ENCODE measurements at regions not wholly inside any gene's neighbourhood (a gene's known extent, or its start where the extent isn't known, plus 50 kb on each side); places are given as distances from the start of the nearest gene placed in this dataset.
"Not testable (repeated sequence)": the region's sequence is repeated elsewhere in the genome, so short reads cannot be mapped to it uniquely, and the experiment has no call there.

DNA sequence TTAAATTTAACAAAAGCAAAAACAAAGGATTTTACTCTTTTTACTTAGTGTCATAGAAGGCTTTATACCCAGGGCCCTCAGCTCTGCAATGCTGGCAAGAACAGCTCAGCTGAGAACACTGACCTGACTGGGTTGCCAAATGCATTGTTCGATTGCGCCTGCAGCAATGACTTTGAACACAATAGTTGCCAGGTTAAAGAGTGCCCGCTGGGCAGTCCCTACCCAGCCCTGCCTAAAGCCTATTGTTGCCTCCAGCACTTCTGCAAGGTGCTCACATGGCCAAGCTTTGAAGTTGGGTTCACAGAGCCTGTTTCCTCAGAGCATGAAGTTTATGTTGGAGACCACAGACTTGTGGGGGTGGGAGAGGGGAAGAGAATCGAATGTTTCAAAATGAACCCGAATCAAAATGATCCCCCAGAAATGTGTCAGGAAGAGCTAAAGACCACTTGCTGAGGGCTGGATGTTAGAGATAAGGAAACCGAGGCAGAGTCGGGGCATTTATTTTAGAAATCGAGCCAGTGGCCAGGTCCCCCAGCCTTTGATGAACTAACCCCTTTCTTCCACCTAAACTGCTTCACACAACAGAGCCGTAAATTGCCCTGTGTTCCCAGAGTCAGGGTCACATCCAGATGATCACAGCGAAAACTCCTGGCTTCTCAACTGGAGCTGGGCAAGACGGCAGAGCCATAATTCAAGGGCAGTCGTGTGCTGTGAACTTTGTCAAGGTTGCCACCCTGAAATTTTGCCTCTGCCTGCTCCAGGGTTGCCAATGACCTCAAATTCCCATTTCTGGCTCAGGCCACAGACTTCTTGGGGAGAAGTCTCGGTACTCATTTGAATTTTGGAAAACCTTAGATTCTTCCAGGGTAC, 55.0 kb downstream of the FOXA2 start:
- no peak for DNase-seq

DNA sequence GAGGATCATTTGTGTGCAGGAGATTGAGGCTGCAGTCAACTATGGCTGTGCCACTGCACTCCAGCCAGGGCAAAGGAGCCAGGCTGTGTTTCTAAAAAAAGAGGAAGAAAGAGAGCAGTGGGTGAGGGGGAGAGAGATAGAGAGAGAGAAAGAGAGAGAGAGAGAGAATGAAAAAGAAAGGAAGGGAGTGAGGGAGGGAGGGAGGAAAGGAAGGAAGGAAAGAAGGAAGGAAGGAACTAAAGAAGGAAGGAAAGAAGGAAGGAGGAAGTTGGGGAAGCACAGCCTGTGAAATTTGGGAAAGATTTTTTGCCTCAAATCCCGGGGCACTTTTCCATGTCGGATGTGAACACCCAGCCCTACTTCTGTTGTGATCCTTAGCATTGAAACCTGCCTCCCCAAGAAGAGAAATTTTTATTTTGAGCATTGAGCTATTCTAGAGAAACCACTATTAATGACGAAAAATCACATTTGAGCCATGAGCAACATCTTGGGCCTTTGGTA, 57.8 kb downstream of the FOXA2 start:
- DNase-seq, result no peak

DNA sequence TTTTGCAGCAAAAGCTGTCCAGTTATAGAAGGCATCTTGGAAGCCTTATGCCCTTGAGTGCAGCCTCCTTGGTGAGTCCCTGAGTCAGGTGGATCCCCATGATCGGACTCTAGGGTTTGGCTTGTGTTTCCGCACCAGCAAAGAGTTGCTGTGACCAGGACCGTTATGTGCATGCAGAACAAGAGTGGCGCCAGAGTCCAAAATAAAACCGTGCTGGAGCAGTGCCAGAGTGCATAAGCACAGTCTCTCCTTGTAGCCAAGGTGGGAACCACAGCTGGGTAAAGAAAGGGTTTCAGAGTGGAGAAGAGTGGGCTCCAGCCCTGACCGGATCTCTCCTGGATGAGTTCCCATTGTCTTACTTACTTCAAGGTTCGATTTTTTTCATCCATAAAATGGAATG, 58.6 kb downstream of the FOXA2 start:
- DNase-seq, result no peak

DNA sequence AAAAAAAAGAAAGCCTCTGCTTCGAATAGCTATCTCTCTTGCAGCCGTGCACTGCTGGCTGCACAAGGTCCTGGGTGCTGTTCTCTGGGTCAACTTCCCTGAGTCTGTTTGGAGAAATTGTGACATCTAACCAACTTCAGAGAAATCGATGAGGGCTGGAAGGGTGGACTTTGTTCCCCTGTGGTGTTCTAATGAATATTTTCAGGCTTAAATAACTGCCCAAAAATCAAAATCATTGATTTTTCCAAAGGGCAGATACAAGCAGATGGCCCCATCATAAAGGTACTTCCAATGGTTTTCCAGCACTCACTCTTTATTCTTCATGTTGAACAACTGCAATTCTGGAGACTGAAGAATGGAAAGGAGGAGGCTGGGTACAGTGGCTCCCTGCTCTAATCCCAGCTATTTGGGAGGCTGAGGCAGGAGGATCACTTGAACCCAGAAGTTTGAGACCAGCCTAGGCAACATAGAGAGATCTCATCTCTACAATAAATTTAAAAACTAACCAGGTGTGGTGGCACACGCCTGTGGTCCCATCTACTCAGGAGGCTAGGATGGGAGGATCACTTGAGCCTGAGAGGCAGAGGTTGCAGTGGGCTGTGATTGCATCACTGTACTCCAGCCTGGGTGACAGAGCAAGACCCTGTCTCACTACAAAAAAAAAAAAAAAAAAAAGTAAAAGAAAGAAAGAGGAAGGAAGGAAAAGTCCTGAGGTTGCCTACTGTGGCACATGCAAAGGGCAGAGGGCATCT, 59.1 kb downstream of the FOXA2 start:
- no peak for DNase-seq

DNA sequence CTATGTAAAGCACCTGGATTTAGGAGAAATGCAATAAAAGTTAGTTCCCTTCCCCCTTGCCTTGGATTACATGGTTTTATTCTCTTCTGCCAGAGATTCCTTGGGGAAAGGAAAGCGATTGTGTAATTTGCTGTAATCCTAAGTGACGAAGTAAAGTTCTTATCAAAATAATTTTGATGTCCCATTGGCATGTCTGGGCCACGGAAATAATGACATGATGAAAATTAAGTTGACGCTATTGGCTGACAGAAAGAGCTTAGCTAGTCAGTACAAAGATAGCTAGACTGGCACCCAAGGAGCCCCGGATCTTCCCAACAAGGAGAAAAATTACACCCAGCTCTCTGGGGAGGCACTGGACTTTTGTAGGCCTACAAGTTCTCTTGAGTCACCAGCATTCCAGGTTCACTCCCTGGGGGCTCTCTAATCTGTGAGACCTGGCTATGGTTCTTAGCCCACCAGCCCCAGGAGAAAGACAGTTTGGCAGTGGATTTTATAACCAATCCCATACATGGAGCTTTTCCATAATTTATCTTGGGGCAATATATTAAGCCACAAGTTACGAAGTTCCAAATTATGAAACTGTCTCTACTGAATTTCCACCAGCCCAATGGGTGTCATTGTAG, 59.9 kb downstream of the FOXA2 start:
- no peak for DNase-seq

DNA sequence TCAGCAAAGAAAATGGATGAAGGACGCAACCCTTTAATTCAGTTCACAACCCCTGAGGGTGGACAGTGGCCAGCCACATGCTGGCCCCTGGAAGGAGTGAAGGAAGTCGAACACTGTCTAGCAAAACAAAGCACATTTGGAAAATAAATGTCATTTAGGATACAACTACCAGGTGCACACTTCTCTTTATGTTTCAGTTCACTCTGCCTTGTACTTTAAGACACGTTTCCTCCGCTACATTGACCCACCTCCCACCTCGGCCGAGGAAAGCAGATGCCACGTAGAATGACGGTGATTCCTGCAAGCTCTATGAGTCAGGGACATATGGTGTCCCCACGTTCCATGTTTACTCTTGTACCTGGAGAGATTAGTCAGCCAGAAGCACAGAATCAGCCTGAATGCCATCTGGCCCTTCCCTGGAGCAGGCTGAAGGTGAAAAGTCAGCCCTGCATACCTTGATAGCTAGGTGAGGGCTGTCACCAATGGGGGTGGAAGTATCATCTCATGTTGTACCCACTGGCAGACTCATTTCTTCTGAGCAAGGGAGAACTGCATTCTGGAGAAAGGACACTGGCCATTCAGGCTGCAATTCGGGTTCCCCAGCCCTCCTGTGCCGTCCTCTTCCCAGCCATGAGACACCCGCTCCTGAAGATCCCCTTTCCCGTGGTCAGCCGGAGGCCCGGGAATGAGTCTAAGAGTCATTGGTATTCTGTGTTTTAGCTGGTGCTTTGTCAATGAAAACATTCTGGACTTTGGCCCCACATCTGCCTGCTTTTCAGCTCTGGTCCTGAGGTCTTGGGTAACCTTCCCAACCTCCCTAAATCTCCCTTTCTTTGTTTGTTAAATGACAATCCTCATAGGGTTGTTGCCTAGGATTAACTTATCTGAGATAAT, 60.6 kb downstream of the FOXA2 start:
- DNase-seq, result no peak

DNA sequence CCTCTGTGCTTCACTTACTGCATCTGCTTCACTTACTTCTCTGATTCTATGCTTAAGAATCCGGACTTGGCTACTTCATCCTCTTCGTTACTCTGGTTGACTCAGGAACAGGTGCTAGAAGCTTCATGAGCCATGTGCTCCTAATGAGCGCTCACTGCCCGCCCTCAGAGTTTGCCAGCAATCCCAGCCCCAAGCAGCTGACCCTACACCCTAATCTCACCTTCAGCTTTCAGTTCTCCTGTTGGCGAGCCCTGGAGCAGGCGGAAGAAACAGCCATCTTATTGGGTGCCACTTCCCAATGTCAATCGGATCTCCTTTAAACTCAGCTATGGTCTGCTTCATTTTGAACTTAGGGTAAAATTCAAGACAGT, 61.3 kb downstream of the FOXA2 start:
- no peak for DNase-seq

DNA sequence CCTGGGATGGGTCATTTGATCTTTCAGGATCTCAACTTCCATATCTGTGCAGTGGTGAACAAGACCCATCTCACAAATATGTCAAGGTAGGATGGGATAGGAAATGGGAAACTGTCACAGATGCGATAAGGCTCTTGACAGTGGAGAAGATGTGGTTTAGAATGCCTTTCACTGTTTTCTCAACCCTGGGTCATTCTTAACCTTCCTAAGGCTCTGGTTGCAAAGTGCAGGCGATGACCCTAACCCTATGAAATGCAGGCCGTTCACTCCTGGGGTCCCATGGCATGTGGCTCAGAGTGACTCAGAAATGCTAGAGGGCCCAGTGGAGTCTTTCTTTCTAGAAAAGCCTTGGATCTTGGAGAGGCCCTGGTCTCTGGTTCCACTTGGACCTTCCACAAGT, 61.7 kb downstream of the FOXA2 start:
- DNase-seq, result no peak

DNA sequence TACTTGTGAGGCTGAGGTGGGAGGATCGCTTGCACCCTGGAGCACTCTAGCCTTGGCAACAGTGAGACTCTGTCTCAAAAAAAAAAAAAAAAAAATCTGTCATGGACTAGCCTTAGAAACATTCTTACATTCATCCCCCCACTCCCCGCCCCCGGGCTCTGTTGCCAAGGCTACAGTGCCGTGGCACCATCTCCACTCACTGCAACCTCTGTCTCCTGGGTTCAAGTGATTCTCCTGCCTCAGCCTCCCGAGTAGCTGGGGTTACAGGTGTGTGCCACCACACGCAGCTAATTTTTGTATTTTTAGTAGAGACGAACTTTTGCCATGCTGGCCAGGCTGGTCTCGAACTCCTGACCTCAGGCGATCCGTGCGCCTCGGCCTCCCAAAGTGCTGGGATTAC, 62.4 kb downstream of the FOXA2 start:
- not testable (repeated sequence) for DNase-seq

DNA sequence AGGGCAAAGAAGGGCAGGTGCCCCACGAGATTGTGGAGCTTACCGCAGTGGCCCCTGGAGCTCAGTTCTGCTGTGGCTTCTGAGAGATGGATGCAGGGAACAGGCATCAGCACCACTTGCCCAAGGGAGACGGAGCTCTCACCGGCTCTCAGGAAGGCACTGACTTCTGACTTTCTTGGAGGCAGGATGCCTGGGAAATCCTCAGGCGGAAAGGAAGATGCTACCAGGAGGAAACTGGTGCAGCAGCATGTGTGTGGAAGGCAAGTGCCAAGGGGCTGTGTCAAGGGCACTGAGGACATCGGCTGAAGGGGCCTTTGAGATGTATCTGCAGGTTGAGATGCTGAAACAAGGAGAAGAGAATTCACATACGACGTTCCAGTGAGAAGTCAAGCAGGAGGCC, 64.0 kb downstream of the FOXA2 start:
- DNase-seq, result no peak

DNA sequence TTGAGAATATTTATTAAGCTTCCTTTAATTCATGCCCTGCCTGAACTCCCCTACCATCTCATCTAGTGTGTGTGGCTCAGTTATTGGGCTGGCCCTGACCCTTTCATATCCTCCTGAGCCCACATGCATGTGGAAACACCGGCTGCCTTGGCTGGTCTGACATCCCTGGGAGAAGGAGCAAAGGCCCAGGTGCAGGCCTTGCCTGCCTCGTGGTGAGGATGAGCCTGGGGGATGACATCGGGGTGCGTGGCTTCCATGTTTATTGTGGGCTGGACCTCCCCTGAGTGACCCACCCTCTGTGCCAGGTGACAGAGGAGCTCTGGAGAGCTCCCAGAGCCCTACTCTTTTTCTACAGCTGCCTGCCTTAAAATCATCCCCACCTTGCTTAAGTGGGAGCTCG, 69.1 kb downstream of the FOXA2 start:
- DNase-seq, result no peak

DNA sequence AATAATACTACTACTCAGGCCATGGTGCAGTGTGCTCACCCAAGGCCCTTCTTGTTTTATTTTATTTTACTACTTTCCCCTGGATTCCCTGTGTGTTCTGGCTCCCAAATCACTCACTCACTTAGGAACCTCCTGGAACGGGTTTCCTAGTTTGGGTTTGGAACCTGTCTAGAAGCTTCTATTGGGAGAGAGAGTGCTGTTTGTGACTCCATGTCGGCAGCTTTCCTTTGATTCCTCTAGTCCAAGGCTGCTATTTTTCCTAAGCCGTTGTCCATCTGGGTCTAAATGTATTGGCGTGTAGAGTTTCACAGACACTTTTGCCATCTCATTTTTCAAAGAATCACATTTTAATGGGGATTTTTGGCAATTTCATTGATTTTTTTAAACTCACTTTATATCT, 70.8 kb downstream of the FOXA2 start:
- no peak for DNase-seq

DNA sequence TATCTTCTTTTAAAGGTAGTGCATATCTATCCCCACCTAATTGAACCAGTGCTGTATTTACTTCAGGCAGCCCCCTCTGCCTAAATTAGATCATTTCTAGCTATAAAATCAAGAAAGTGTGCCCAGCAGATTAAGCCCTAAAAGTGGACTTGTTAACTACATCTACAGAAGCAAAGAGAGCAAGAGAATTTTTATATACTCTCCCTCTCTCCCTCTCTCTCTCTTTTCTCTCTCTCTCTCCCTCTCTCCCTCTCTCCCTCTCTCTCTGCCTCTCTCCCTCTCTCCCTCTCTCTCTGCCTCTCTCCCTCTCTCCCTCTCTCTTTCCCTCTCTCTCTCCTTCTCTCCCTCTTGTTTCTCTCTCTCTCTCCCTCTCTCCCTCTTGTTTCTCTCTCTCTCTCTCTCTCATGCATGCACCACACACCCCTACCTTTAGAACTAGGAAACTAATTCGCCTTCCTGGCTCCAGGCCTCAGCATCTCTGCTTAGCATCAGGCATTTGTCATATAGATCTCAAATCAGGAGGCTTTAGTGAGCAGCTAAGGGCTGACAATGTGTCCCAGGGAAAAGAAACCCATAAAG, 71.4 kb downstream of the FOXA2 start:
- no peak for DNase-seq

DNA sequence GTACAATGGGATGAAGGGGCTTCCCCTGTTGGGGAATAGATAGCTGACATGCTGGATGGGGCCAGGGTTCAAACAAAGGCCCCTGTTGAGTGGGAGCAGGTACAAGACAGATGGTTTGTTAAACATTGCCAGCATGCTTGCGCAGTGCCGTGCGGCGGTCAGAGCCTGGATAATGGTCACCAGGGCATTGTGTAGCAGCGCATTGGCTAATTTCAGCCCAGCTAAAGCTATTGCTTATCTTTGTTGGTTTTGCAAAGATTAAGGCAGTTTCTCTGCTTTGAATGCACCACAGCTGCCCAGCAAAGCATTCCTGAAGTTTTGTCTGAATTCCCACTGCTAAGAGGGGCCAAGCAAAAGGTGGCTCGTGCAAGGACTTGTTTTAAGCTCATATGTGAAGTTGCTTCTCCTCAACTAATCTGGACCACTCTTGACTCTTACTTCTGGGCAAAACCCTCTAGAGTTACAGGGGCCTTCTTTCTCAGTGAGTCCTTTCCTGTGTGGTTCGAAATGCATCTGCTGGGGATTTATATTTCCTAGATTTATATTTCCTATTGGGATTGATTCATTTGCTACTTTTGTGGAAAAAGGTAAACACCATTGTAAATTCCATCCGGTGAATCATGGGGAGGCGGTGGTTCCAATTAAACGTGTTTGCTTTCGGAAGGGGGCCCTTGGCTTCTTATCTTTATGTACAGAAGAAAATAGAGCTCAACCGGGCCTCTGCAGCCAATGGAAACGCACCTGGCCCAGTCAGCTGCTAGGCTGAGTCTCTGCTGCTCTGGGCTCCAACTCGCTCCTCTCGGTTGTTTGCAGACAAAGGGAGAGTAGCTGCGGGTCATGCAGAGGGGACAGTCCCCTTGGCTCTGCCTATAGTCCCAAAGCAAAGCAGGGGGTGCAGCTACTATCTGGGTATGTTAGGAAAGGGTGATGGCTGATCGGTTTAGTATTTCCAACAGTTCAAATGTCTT, 72.1 kb downstream of the FOXA2 start:
- no peak for DNase-seq

DNA sequence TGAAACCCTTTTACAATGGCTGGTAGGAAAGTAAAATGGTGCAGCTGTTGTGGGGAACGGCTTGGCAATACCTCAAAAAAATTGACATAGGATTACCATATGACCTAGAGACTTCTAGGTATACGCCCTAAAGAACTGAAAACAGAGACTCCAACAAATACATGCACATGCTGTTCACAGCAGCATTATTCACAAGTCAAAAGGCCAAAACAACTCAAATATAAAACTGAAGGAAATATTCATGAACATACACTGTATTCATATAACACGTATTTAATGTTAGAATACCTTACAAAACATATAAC, 74.6 kb downstream of the FOXA2 start:
- DNase-seq, result no peak

DNA sequence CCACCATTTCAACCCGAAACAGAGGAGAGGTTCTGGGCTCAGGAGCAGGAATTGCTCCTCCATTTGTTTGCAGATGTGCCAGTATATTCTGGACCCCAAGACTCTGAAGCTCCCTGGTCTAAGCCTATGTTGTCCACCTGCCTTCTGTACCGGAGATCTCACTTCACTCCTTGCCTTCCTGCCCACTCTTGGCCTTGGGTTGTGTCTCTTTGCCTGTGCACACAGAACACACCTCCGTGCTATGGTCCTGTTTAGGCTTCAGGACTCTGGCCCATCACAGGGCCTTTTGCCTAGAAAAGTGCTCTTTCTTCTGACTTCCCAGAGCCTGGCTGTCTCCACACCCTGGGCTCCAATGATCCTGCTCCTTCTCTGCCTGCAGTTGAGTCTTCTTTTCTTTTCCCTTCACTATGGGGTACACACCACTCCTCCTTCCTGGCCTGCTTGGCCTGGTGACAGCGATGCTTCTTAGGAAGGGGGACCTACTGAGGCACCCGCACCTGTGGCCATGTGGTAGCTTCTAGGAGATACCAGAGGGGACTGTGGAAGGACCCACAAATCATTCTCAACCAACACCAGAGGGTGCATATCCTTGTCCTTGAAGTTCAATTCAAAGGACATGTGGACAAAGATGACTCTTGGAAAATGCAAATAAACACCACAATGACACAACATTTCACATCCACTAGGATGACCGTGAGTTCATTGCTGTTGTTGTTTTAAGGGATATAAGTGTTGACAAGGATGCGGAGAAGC, 75.1 kb downstream of the FOXA2 start:
- no peak for DNase-seq

DNA sequence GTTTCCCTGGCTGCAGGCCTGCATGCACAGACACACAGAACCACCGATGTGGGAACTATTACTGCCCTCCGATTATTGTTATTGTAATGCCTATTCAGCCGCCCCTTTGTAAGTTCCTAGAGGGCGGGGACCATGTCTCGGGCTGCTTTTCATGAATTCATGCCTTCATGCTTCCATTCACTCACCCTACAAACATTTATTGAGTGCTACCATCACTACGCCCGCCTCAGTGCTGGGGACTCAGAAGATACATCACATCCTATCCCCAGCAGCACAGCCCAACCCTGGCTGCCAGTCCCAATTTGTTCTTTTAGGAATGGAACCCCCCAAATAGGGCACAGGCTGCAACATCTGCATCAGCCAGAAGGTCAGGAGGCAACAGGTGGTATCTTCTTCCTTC, 75.9 kb downstream of the FOXA2 start:
- DNase-seq, result no peak

DNA sequence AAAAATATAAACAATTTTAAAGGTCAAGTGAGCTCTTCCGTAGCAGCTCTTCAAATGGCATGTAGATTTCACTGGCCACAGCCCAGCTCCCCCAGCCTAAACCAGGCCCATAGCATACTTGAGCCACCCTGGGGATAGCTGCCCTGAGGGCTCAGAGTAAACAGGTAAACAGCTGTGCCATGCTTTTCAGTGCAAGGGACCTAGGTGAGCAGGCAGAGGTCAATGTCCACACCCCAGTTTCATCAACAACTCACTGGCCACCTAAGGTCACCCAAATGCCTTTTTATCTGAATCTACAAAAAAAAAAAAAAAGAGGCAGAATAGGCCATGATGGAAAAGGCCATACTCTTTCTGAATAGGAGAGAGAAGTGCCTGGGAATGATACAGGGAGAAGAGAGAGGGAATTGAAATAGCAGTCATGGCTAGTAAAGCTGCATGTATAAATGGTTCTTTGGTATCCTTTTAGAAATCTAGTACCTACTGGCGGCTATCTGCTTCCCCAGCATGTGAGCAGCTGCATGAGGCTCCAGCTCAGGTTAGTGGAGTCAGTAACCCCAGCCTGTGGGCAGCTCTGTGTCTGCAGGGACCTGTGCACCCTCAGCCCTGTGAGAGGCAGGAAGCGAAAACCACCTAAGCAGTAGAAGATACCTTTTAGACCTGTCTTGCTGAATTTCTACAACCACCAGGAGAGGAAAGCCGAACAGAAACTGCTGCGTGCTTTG, 77.0 kb downstream of the FOXA2 start:
- DNase-seq, result no peak

DNA sequence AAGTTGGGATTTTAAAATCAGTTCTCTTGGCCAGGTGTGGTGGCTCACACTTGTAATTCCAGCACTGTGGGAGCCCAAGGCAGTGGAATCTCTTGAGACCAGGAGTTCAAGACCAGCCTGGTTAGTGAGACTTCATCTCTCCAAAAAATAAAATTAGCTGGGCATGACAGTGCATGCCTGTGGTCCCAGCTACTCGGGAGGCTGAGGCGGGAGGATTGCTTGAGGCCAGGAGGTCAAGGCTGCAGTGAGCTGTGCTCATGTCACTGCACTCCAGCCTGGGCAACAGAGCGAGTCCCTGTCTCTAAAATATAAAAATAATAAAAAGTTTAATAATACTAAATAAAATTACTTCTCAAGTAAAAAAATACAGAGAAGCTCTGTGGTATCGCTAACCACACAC, 77.5 kb downstream of the FOXA2 start:
- DNase-seq, result no peak

All from hippocampal formation (tissue), 2 donors.